GM21576 (cell line): ENCODE measurements at regions not wholly inside any gene's neighbourhood (a gene's known extent, or its start where the extent isn't known, plus 50 kb on each side); places are given as distances from the start of the nearest gene placed in this dataset.

Source experiments
- ATAC-seq: cut with Tn5 transposase; IDR thresholded peaks from one replicate; pipeline ENCODE4 v1.9.1; 2021; ENCODE audit warnings: mild to moderate bottlenecking, moderate library complexity; ENCODE audit not compliant: unreplicated experiment

GRCh38 chr4:128604204-128604603 lies 205.3 kb upstream of the JADE1 start:
- no peak for ATAC-seq

GRCh38 chr4:128603081-128603480 lies 206.4 kb upstream of the JADE1 start:
- ATAC-seq: no peak

DNA sequence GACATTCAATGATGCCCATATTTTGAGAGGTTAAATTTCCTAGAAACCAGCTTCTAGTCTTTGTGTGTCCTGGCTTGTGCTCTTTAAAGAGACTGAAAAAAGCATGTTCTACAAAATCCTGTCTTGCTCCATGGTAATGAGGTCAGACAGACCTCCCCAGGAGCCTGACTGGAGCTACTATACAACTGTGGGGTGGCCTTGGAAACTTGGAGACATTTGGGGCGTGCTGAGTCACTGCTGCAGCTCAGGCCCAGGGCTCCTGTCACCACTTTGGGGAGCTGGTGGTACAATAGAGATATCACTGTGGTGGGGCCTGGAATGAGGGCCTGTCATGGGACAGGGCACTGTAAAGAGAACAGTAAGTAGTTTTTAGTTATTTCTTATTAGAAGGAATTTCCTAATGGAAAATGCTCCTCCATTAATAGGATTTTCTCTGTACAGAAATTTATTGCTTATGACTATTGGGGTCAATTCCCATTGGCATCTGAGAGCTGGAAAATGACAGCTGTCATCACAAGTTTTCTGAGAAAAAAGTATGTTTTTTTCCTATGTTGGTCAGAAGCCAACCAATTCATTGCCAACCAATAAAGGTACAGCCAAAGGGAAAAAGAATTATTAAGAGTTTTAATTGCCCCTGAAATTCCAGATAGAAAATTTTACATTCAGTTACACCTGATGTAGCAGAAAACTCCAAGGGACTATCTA lies 207.4 kb upstream of the JADE1 start:
- ATAC-seq: no peak

DNA sequence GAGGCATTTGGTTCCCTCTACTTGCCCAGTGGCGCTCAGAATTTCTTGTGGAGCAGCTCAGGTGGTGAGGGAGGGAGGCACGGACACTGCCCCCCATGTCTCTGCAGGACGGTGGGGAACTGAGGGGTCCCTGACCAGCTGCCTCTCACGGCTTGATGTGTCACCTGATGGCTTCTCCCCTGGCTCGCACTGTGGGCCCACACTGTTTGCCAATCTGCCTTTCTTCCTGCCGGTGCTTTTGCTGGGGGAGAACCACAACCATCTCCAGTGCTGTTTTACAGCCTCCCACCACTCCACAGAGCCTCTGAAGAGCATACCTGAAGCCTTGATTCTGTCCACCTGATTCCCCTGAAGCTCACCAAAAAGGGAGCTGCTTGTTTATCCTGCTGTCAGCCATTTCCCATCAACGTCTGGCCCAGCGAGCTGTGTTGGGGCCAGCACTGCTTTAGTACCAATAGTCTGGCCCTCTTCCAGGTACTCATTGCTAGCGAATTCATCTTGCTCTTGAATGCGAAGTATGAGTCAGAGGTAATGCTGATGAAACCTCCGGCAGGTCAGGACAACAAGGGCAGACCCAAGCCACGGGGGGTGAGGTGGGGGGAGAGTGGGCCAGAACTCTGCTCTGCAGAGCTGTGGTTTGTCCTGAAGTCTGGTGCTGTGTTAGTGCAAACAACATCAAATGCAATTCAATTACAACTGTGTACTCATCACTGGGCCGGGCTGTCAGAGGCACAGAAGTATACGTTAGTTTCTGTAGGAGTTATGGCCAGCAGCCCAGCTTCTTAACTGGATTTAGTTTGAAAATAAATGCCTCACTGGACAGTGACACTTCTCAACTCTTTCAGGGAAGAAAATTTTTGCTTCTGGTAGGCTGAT lies 208.3 kb upstream of the JADE1 start:
- ATAC-seq: no peak

DNA sequence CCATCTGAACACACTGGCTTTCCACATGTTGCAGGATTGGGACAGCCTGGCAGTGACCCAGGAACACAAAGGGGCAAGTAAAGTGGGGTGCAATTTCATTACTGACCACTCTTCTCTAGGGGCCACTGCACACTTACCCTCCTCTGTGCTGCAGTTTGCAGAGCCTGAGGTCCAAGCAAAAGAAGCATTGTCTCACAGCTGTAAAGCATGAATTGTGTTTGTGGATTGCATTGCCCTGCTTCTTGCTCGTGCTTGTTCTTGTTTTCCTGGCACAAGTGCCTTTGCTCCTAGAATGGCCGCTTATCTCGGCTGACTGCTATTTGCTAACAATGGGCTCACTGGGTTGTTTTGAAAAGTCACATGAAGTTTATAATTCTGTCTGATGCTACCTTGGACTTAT lies 209.1 kb upstream of the JADE1 start:
- ATAC-seq: no peak

DNA sequence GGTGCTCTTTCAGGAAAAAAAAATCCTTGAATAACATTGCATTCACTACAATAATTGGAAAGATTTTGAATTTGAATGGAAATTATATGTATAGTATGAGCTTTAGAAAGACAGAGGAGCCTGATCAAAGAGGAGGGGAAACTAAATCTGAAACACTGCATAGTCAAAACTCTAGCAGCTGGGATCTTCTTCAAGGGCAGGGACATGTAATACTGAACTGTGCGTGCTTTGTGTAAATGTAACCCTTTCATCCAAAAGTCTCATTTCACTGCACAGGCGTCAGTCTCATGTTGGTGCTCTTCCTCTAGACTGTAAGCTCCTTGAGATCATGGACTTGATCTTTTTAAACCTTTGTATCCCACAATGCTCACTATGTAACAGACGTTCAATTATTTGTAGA lies 212.0 kb upstream of the JADE1 start:
- no peak for ATAC-seq

GRCh38 chr4:128596853-128597252 lies 212.6 kb upstream of the JADE1 start:
- no peak for ATAC-seq

DNA sequence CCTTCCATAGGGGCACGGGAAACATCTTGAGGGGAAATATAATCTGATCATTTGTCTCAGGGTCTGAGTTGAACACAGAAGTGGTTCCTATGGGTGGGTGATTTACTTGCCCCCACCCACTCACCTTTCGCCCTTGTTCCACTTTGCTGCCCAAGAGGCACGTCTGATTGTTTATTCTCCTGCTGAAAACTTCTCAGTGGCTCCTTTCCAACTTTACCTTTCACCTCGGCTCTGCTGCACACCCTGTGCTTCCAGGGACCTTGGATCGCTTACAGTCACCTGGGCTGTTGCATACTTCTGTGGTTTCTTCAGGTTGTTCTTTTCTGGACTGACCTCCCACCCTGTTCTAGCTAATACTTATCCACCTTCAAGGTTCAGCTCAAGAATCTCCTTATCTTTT lies 213.4 kb upstream of the JADE1 start:
- ATAC-seq: no peak

GRCh38 chr4:128591482-128591881 lies 218.0 kb upstream of the JADE1 start:
- ATAC-seq: no peak

- no peak for ATAC-seq
Measured at GRCh38 chr4:128590773-128591172, 218.7 kb upstream of the JADE1 start.

- no peak for ATAC-seq
Measured at GRCh38 chr4:128590034-128590740, 219.3 kb upstream of the JADE1 start.

DNA sequence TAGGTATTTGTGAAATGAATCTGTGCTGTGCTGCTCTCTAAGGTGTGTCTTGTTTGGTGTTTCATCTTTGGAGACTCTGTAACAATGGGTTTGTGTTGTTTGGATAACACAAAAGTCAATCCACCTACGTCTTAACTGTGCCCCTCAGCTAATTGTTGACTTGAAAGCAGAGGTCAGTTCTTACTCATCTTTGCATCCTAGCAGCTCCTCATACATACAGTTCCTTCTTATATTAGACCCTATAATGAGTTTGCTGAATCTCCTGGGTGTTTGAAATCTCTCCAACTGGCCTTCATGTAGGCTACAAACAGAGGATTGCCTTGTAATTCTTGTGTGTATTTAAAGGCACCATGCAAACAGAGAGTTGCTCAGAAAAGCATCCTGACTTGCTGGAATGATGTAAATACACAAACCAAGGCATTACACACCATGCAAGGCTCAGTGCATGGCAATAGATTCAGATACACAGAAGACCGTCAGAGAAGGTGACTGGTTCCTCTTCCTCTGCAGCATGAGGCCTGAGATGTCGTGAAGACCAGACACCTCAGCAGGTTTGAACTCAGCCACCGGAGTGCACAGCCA lies 220.0 kb upstream of the JADE1 start:
- no peak for ATAC-seq

DNA sequence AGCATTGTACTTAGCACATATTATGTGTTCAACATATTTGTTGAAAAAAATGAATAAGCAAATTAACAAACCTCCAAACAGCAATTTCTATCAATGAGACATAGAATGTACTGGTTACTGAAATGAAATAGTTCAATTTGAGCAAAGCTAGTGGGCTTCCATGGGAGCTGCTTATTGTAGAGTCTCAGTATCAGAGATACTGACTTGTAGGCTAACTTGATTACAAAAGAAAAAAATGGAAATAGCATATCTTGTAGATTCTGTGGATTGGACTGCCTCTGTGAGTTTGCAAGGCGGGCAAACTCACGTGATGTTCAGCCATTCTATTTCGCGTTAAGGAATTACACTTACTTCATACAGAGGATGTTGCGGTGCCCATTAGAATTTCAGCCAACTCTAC lies 222.1 kb upstream of the JADE1 start:
- ATAC-seq: no peak

GRCh38 chr4:128583753-128584712 lies 225.5 kb upstream of the JADE1 start:
- ATAC-seq: no peak

DNA sequence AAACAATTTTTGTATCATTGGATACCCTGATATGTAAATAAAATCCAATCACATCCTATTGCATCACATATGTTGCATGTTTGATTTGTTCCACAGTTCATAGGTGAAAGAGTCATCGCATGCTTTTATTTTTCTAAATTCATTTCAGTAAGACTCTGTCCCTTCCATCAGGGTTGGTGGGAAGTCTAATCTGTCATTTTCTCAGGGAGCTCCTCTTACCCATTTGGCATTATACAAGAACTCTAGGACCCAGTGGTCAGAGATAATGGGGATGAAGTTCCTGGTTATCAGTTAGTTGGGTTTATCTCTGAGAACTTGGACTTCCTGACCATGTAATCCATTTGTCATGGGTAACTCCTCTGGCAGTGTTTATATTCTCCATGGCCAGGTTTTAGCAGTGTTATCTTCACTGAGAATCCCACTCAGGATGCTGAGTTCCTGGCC lies 227.1 kb upstream of the JADE1 start:
- ATAC-seq: no peak

- ATAC-seq: no peak
Measured at GRCh38 chr4:128579154-128579853, 230.2 kb upstream of the JADE1 start.

GRCh38 chr4:128574706-128575105 lies 234.8 kb upstream of the JADE1 start:
- ATAC-seq: peak; percentile 83

GRCh38 chr4:128573781-128574508 lies 235.6 kb upstream of the JADE1 start:
- ATAC-seq: no peak

GRCh38 chr4:128572778-128573241 lies 236.7 kb upstream of the JADE1 start:
- ATAC-seq: no peak
